WERI-Rb-1 (cell line): ENCODE measurements at regions not wholly inside any gene's neighbourhood (a gene's known extent, or its start where the extent isn't known, plus 50 kb on each side); places are given as distances from the start of the nearest gene placed in this dataset.

Experiments used
- DNase-seq: peaks from one replicate; pipeline ENCODE4 v3.0.0-alpha.2; 2020
- H3K27ac ChIP-seq: fragments of 250-450 bp; sonication (Bioruptor Pico); 2 replicates; pipeline ENCODE4 v1.5.1; 2020; ENCODE audit warnings: mild to moderate bottlenecking, moderate library complexity
- H3K27me3 ChIP-seq: fragments of 250-450 bp; sonication (Bioruptor Pico); 2 replicates; pipeline ENCODE4 v1.5.1; 2021; ENCODE audit warnings: mild to moderate bottlenecking, low read depth, moderate library complexity; ENCODE audit not compliant: insufficient read depth, severe bottlenecking
- H3K36me3 ChIP-seq: fragments of 250-450 bp; sonication (Bioruptor Pico); 2 replicates; pipeline ENCODE4 v1.5.1; 2020; ENCODE audit warnings: mild to moderate bottlenecking, moderate library complexity
- H3K4me3 ChIP-seq: 2 replicates; pipeline ENCODE4 v1.5.1; 2011; ENCODE audit warnings: low read depth, mild to moderate bottlenecking, control low read depth, low read length
- H3K9me3 ChIP-seq: fragments of 250-450 bp; sonication (Bioruptor Pico); 2 replicates; pipeline ENCODE4 v1.5.1; 2021; ENCODE audit warnings: mild to moderate bottlenecking, moderate library complexity; ENCODE audit not compliant: severe bottlenecking
- CTCF ChIP-seq: IDR thresholded peaks from 2 replicates; pipeline ENCODE4 v1.5.1; 2011; ENCODE audit warnings: low read depth, mild to moderate bottlenecking, control low read depth, inconsistent platforms, low read length

- no peak for DNase-seq
- H3K4me3 ChIP-seq, result no peak overlapping the region
- no peak overlapping the region for H3K27ac ChIP-seq
- no peaks in the 10 kb centered on the region for H3K9me3 ChIP-seq
- TF ChIP-seq CTCF, result no peak
- H3K36me3 ChIP-seq, result no peaks in the 10 kb centered on the region
- no peaks in the 10 kb centered on the region for H3K27me3 ChIP-seq
Observed at GRCh38 chr6:56767892-56768531, 125.3 kb upstream of the DST start.

- no peaks in the 10 kb centered on the region for H3K9me3 ChIP-seq
- DNase-seq, result no peak
- no peak overlapping the region for H3K27ac ChIP-seq
- H3K36me3 ChIP-seq, result no peaks in the 10 kb centered on the region
- H3K27me3 ChIP-seq, result no peaks in the 10 kb centered on the region
- TF ChIP-seq CTCF, result no peak
- no peak overlapping the region for H3K4me3 ChIP-seq
Observed at GRCh38 chr6:56767435-56767834, 124.7 kb upstream of the DST start.

GRCh38 chr6:56766806-56767178, 124.1 kb upstream of the DST start:
- Histone ChIP-seq H3K27ac (no peak overlapping the region), H3K4me3 (no peak overlapping the region), H3K36me3 (no peaks in the 10 kb centered on the region), H3K27me3 (no peaks in the 10 kb centered on the region), H3K9me3 (no peaks in the 10 kb centered on the region)
- TF ChIP-seq CTCF, result no peak
- no peak for DNase-seq

GRCh38 chr6:56766139-56766805, 123.6 kb upstream of the DST start:
- no peak overlapping the region for H3K27ac ChIP-seq
- no peak overlapping the region for H3K4me3 ChIP-seq
- H3K36me3 ChIP-seq, result no peaks in the 10 kb centered on the region
- no peak for TF ChIP-seq CTCF
- DNase-seq, result no peak
- H3K27me3 ChIP-seq, result no peaks in the 10 kb centered on the region
- no peaks in the 10 kb centered on the region for H3K9me3 ChIP-seq

- no peaks in the 10 kb centered on the region for H3K27me3 ChIP-seq
- no peaks in the 10 kb centered on the region for H3K36me3 ChIP-seq
- H3K27ac ChIP-seq, result no peak overlapping the region
- no peaks in the 10 kb centered on the region for H3K9me3 ChIP-seq
- DNase-seq, result no peak
- H3K4me3 ChIP-seq, result no peak overlapping the region
- no peak for TF ChIP-seq CTCF
Observed at GRCh38 chr6:56765494-56765893, 122.8 kb upstream of the DST start.

GRCh38 chr6:56764081-56764566, 121.4 kb upstream of the DST start:
- TF ChIP-seq CTCF, result peak; percentile 77

More at GRCh38 chr6:56764081-56764566, 121.4 kb upstream of the DST start:
- no peaks in the 10 kb centered on the region for H3K36me3 ChIP-seq
- no peak overlapping the region for H3K4me3 ChIP-seq
- no peaks in the 10 kb centered on the region for H3K9me3 ChIP-seq
- H3K27ac ChIP-seq, result no peak overlapping the region
- DNase-seq, result peak; percentile 64
- no peaks in the 10 kb centered on the region for H3K27me3 ChIP-seq
